HG02885 (cell line): ENCODE measurements at regions not wholly inside any gene's neighbourhood (a gene's known extent, or its start where the extent isn't known, plus 50 kb on each side); places are given as distances from the start of the nearest gene placed in this dataset.

ENCODE experiments used
- ATAC-seq: cut with Tn5 transposase; IDR thresholded peaks from one replicate; pipeline ENCODE4 v1.9.1; 2021; ENCODE audit warnings: mild to moderate bottlenecking; ENCODE audit not compliant: unreplicated experiment, poor library complexity

DNA sequence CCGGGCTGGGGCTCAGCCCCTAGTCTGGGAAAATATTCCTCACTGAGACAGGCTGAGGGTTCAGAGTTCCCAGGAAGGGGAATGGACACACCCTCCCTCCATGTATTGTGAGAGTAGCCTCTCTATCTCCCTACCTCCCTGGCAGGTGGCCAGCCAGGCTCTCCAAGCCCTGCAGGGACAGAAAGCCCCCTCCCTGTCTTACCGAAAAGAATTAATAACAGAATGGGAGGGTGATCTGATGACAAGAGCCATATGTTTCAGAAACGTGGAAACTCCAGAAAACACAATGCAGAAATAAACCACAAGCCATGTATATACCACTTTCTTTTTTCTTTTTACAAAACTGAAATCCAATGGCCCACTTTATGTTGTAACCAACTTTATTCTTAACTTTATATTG, 140.0 kb downstream of the CHST1 start:
- ATAC-seq: no peak

DNA sequence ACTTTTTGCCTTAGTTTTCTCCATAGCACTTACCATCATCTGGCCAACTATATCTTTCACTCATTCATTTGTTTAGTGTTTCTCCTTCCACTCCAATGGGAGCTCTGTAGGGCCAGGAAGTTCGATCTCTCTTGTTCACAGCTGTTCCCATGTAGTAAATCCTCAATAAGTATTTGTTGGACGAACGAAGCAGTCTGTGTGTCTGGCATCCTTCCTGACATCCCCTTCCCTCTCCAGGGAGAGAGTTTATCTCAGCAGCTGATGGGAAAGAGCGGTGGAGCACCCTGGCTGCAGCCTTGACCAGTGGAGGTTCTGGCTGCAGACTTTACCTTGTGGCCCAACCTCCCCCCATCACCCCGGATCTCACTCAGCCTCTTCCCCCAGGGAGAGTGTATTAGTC, 141.7 kb downstream of the CHST1 start:
- no peak for ATAC-seq

GRCh38 chr11:45518833-45519535, 146.4 kb downstream of the CHST1 start:
- ATAC-seq: no peak

GRCh38 chr11:45518141-45518832, 147.1 kb downstream of the CHST1 start:
- ATAC-seq: no peak

GRCh38 chr11:45517171-45517770, 148.2 kb downstream of the CHST1 start:
- ATAC-seq: no peak

- ATAC-seq: no peak
Measured at GRCh38 chr11:45513821-45514340, 151.5 kb downstream of the CHST1 start.

DNA sequence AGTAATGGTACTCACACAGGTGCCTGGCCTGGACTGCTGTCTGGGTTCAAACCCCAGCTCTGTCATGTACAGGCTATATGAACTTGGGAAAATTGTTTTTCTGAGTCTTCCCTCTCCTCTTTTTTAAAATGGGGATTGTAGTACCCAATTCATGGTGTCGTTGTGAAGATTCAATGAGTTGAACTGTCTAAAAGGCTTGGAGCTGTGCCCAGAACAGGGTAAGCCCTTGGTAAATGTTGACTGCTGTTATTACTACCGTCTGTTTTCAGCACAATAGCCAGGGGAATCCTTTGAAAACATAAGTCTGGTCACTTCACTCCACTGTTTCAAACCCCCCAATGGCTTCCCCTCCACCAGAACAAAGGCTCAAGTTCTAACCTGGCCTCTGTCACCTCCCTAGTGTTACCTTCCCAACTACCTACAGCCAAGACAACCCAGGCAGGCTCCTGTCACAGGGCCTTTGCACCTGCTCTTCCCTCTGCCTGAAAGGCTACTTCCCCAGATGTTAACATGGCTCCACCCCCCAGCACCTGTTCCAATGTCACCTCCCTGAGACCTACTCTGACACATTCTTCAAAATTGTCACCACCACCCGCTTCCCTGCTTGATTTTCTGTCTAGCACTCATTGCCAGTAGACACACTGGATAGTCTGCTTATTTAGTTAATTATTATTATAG, 152.8 kb downstream of the CHST1 start:
- ATAC-seq: no peak

DNA sequence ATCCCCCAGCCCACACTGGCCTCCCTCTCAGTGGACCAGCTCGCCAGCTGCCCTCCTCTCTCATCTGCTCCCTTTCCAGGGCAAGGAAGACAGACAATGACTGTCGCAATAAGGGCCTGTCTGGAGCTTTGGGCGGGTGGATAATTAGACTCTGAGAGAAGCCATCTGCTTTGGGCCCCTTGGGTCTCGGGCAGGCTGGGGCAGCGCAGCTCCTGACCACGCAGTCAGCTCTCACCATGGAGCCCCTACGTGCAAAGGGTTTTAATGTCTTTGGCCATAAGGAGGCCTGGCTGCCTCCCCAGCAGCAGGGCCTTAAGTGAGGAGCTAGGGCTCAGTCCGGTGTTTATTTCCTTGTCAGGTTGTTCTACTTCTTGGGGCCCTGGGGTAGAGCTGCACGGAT, 153.9 kb downstream of the CHST1 start:
- ATAC-seq: no peak

DNA sequence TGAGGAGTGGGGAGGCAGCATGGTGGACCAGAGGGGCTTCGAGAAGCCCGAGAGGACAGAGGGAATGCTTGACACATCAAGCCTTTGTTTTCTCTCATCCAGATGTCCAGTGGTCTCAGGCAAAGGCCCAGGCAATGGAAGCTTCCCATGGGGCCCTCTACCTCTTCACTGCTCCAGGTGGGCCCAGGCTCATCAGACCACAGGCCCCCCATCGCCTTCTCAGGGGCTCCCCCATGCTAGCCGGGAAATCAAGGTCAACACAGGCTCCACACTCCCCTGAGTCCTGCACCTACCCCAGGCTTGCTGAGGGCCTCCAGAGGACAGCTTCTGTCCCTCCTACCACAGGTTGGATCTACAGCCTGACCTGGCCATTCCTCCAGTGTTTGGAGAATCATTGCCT, 157.5 kb downstream of the CHST1 start:
- ATAC-seq: no peak

GRCh38 chr11:45503311-45503710, 162.1 kb downstream of the CHST1 start:
- no peak for ATAC-seq

DNA sequence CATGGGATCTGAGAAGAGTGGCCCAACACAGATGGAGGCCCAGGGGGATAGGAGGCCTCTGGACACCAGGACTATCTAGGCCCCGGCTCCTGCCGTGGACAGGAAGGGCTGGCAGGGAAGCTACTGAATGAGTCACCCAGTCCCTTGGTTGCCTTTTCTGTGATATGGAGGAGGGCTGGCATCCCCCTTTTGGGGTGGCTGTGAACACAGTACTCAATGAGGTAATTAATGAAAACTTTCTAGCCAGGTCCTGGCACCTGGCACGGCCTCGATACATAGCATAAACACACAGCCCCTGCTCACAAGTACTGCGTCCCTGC, 163.2 kb downstream of the CHST1 start:
- no peak for ATAC-seq

DNA sequence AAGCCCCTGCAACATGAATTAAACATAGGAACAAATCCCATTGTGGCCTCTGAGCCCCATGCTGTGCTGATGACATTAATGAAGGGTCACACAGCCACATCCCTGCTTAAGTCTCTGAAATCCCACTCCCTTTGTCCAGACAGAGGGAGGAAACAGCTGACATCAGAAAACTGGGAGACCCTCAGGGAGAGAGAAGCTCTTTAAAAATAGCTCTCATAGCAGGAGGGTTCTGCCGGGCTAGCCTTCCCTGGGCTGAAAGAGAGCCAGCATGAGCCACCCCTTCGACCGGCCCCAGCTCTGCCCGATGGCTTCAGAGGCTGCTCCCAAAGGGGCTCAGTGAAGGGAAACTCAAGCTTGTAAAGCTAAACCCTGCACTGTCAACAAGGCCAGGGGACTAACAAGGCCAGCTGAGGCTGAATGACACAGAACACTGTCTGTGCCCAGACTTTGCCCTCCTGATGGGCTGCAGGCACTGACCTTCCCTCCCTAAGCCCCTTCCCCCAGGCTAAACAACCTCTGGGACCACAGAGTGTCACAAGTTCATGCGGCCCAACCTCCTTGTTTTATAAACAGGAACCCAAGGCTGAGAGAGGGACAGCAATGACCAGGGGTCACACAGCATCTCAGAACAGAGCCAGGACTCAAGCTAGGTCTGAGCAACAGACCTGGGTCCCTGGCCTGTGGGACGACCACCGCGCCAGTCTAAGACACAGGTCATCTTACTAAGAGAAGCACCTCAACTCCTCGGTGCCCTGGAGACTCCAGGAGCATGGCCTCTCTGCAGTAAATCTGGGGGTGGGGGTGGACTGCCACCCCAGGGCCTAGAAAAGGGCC, 163.8 kb downstream of the CHST1 start:
- ATAC-seq: no peak

- ATAC-seq: no peak
Measured at GRCh38 chr11:45500451-45500850, 165.0 kb downstream of the CHST1 start.

GRCh38 chr11:45494738-45495137, 170.7 kb downstream of the CHST1 start:
- ATAC-seq: no peak

DNA sequence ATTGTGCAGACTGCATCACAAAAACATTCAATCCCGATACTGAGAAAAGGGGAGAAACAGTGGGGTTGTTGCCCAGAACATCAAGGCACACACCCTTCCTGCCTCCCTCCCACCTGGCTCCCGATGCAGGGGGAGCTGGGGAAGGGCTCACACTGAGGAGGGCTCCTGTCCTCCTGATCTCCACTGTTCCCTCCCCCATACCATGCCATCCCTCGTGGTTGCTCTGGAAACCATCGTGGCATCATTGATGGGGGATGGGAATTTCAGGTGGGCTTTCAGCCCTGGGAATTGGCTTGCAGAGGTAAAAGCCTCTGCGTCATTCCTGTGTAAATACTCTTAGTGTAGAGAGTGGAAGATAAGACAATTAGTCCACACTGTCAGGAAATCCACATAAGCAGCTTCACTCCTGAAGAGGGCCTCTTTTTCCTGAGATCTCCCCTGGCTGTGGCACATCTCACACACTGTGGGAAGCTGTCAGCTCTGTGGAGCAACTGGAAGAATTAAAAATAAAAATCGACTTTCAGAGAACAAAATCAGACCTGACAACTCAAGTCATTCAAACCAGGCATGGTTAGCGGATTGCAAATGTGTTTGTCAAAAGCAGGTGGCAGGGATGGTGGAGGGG, 176.0 kb downstream of the CHST1 start:
- no peak for ATAC-seq

DNA sequence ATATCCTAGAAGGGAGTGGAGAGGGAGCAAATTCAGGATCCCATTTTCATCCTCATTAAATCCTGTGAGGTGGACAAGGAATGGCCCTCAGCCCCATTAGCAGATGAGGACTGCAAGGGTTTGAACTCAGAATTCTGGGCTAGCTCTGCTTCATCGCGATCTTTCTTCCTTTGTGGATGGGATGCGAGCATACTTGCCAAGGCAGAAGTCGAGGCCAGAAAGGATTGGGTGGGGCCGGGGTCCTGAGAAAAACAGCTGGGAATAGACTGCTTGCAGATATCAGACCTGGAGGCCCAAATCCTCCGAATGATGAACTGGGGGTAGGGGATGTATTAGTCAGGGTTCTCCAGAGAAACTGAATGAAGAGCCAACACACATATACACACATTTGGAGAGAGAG, 179.0 kb downstream of the CHST1 start:
- ATAC-seq: no peak

DNA sequence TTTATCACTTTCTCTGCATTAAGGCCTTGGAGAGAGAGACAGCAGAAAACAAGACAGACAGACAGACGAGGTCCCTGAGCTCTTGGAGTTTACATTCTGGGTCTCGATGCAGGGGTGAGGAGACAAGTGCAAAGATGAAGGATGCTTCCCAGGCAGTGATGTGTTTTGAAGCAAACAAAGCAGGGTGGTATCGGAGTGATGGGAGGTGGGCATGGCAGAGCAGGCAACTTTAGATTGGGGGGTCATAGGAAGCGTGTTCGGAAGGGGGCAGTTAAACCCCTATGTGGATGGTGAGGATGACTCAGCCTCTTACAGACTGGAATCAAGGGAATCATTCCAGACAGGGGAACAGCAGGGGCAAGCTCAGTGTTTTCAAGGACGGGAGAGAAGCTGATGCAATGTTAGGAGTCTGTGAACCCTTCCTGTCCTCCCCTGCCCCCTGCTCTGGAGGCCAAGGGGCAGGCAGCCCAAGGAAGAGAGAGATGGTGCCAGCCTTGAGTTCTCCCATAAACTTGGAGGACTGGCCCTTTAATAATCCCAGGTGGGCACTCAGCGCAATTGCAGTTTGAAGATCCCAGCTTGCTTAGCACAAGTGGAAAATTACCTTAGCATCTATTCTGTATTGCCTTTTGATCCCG, 180.2 kb downstream of the CHST1 start:
- ATAC-seq: no peak

GRCh38 chr11:45484326-45484883, 181.0 kb downstream of the CHST1 start:
- ATAC-seq: no peak

- no peak for ATAC-seq
Measured at GRCh38 chr11:45483416-45483815, 182.0 kb downstream of the CHST1 start.
